ENCODE measurements at regions not wholly inside any gene's neighbourhood (a gene's known extent, or its start where the extent isn't known, plus 50 kb on each side); places are given as distances from the start of the nearest gene placed in this dataset.

DNA sequence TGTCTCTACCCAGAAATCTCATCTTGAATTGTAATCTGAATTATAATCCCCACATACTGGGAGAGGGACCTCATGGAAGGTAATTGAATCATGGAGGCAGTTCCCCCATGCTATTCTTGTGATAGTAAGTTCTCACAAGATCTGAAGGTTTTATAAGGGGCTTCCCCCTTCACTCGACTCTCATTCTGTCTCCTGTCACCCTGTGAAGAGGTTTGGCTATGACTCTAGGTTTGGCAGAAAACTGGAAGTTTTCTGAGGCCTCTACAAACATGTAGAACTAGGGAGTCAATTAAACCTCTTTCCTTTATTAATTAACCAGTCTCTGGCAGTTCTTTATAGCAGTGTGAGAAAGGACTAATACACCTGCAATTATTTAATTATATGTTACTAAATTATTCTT, 125.2 kb upstream of the TGFBR2 start:
- Histone ChIP-seq H2BK15ac (ENCODE audit: low read depth, low read length) (no peak overlapping the region), H3K4ac (ENCODE audit: low read depth, low read length) (no peak overlapping the region), H3K14ac (replicated peaks; ENCODE audit: low read depth, low read length) (no peak overlapping the region), H2BK5ac (ENCODE audit: low read depth, low read length, poor library complexity, severe bottlenecking) (no peak overlapping the region), H2BK120ac (ENCODE audit: low read depth, low read length) (no peak overlapping the region), H3K9ac (ENCODE audit: low read depth, low read length) (no peak overlapping the region), H3K4me2 (ENCODE audit: low read depth, low read length) (no peak overlapping the region), H2AK9ac (replicated peaks; ENCODE audit: low read depth, low read length, poor library complexity) (no peak overlapping the region), H3K36me3 (ENCODE audit: control insufficient read depth, insufficient read depth, low read length) (no peaks in the 10 kb centered on the region), H4K5ac (ENCODE audit: low read depth, low read length) (no peak overlapping the region), H3K27me3 (ENCODE audit: control insufficient read depth, insufficient read depth, low read length) (no peaks in the 10 kb centered on the region), H3K56ac (ENCODE audit: extremely low read depth, insufficient read depth, low read length) (no peak overlapping the region), H3K4me3 (ENCODE audit: insufficient read depth, low read depth, low read length) (no peak overlapping the region), H3K9me3 (ENCODE audit: control insufficient read depth, insufficient read depth, low read length) (no peaks in the 10 kb centered on the region; the same call in 1 of the 2 replicates), H3K27ac (ENCODE audit: insufficient read depth, low read length) (no peak overlapping the region), H4K8ac (ENCODE audit: low read depth in 2 of 2, low read length in 2 of 2) (no peak overlapping the region), H2AFZ (replicated peaks; ENCODE audit: low read length, poor library complexity) (no peak overlapping the region), H4K91ac (ENCODE audit: insufficient read depth, low read depth, low read length) (no peak overlapping the region), H3K18ac (ENCODE audit: low read depth, low read length) (no peak overlapping the region), H2BK20ac (ENCODE audit: low read depth, low read length) (no peak overlapping the region), H4K20me1 (ENCODE audit: insufficient read depth, low read length) (no peaks in the 10 kb centered on the region), H3K23ac (ENCODE audit: low read depth, low read length) (no peak overlapping the region), H3K4me1 (ENCODE audit: control insufficient read depth, insufficient read depth, low read length) (no peaks in the 10 kb centered on the region), H3K9me1 (ENCODE audit: insufficient read depth, low read length) (peaks cover 3% of the 10 kb centered on the region; the same call in 1 of the 2 replicates), H3K79me1 (ENCODE audit: low read depth in 1 of 2, low read length in 2 of 2) (no peaks in the 10 kb centered on the region), H2AK5ac (ENCODE audit: low read depth, low read length) (no peak overlapping the region)
- intact Hi-C loops (cut with micrococcal nuclease): no loop called here
- in situ Hi-C loops (cut with MboI; ENCODE audit: low sequenced_read_pairs): no loop called here
- no CpG with 5 or more reads among the region's 1 CpG for WGBS, 2 experiments (ENCODE audit: extremely low coverage in 2 of 2, insufficient read length in 1 of 2)
- CTCF ChIA-PET: no interaction called here
- BruUV-seq (replicated peaks): no TSS peak
- dilution Hi-C loops (cut with HindIII; ENCODE audit: low sequenced_read_pairs, unreplicated experiment): no loop called here
- ATAC-seq (ENCODE audit: low read depth): no peak
- no peak for DNase-seq
- POLR2A ChIA-PET (ENCODE audit: unreplicated experiment): no interaction called here
- TF ChIP-seq RCOR1 (IDR thresholded peaks at IDR 0.05; ENCODE audit: insufficient replicate concordance, low read length): no peak
- no peak for TF ChIP-seq NFE2L2 (IDR thresholded peaks at IDR 0.05; ENCODE audit: low read depth, low read length)
- TF ChIP-seq FOS (IDR thresholded peaks at IDR 0.05; ENCODE audit: low read depth, low read length): no peak
- TF ChIP-seq MAFK (IDR thresholded peaks at IDR 0.05; ENCODE audit: low read depth, low read length): no peak
- TF ChIP-seq, protein P1, sequence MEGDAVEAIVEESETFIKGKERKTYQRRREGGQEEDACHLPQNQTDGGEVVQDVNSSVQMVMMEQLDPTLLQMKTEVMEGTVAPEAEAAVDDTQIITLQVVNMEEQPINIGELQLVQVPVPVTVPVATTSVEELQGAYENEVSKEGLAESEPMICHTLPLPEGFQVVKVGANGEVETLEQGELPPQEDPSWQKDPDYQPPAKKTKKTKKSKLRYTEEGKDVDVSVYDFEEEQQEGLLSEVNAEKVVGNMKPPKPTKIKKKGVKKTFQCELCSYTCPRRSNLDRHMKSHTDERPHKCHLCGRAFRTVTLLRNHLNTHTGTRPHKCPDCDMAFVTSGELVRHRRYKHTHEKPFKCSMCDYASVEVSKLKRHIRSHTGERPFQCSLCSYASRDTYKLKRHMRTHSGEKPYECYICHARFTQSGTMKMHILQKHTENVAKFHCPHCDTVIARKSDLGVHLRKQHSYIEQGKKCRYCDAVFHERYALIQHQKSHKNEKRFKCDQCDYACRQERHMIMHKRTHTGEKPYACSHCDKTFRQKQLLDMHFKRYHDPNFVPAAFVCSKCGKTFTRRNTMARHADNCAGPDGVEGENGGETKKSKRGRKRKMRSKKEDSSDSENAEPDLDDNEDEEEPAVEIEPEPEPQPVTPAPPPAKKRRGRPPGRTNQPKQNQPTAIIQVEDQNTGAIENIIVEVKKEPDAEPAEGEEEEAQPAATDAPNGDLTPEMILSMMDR (conservative IDR thresholded peaks at IDR 0.05; ENCODE audit: low read depth, low read length): no peak
- TF ChIP-seq, protein P2, sequence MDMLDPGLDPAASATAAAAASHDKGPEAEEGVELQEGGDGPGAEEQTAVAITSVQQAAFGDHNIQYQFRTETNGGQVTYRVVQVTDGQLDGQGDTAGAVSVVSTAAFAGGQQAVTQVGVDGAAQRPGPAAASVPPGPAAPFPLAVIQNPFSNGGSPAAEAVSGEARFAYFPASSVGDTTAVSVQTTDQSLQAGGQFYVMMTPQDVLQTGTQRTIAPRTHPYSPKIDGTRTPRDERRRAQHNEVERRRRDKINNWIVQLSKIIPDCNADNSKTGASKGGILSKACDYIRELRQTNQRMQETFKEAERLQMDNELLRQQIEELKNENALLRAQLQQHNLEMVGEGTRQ (IDR thresholded peaks at IDR 0.05; ENCODE audit: low read depth, low read length): no peak
- no peak for TF ChIP-seq MXI1 (IDR thresholded peaks at IDR 0.05; ENCODE audit: borderline replicate concordance, low read depth, low read length)
- TF ChIP-seq, protein P3, sequence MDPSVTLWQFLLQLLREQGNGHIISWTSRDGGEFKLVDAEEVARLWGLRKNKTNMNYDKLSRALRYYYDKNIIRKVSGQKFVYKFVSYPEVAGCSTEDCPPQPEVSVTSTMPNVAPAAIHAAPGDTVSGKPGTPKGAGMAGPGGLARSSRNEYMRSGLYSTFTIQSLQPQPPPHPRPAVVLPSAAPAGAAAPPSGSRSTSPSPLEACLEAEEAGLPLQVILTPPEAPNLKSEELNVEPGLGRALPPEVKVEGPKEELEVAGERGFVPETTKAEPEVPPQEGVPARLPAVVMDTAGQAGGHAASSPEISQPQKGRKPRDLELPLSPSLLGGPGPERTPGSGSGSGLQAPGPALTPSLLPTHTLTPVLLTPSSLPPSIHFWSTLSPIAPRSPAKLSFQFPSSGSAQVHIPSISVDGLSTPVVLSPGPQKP (IDR thresholded peaks at IDR 0.05; ENCODE audit: borderline replicate concordance, low read depth, low read length): no peak
- no peak for TF ChIP-seq CEBPB (IDR thresholded peaks at IDR 0.05; ENCODE audit: low read depth, low read length)
- TF ChIP-seq CHD1 (IDR thresholded peaks at IDR 0.05; ENCODE audit: low read depth, low read length): no peak
- TF ChIP-seq BHLHE40 (IDR thresholded peaks at IDR 0.05; ENCODE audit: low read depth, low read length): no peak
- no peak for TF ChIP-seq RFX5 (IDR thresholded peaks at IDR 0.05; ENCODE audit: low read depth, low read length)
- no peak for TF ChIP-seq RAD21 (IDR thresholded peaks at IDR 0.05; ENCODE audit: low read length)
- TF ChIP-seq SMC3 (IDR thresholded peaks at IDR 0.05; ENCODE audit: low read depth, low read length): no peak
- no peak for TF ChIP-seq POLR2A (IDR thresholded peaks at IDR 0.05; ENCODE audit: low read depth, low read length)
- TF ChIP-seq MAZ (IDR thresholded peaks at IDR 0.05; ENCODE audit: borderline replicate concordance, low read depth, low read length): no peak

Data from IMR-90 (cell line).